Endothelial cell of umbilical vein (primary cell): ENCODE measurements at regions not wholly inside any gene's neighbourhood (a gene's known extent, or its start where the extent isn't known, plus 50 kb on each side); places are given as distances from the start of the nearest gene placed in this dataset.

Experiments
- CTCF ChIP-seq, 2 donors: IDR thresholded peaks; 1 replicate in 1 of 2; 2 replicates in 1 of 2; pipeline ENCODE4 v1.5.1; 2011; ENCODE audit warnings: low read length in 2 of 2, mild to moderate bottlenecking in 2 of 2, moderate library complexity in 2 of 2, control low read depth in 1 of 2, inconsistent platforms in 1 of 2, low read depth in 1 of 2; ENCODE audit not compliant: insufficient read depth in 1 of 2; ENCODE audit errors: extremely low read depth in 1 of 2
- FOS ChIP-seq: IDR thresholded peaks from 2 replicates; pipeline ENCODE4 v1.6.1; 2011; ENCODE audit warnings: mild to moderate bottlenecking, low read length, moderate library complexity, borderline replicate concordance; ENCODE audit not compliant: insufficient read depth
- JUN ChIP-seq: IDR thresholded peaks from 2 replicates; pipeline ENCODE4 v1.6.1; 2011; ENCODE audit warnings: borderline replicate concordance, low read depth; ENCODE audit not compliant: insufficient read length, insufficient read depth
- MAX ChIP-seq: IDR thresholded peaks from 2 replicates; pipeline ENCODE4 v1.6.1; 2011; ENCODE audit not compliant: insufficient read depth, insufficient read length
- POLR2A ChIP-seq: IDR thresholded peaks from 2 replicates; pipeline ENCODE4 v1.6.1; 2012; ENCODE audit warnings: low read depth, mild to moderate bottlenecking, control low read depth, low read length
- POLR2AphosphoS5 ChIP-seq: IDR thresholded peaks from 2 replicates; pipeline ENCODE4 v1.6.1; 2012; ENCODE audit warnings: low read depth, mild to moderate bottlenecking, control low read depth, low read length, moderate library complexity; ENCODE audit not compliant: insufficient read depth

- TF ChIP-seq POLR2AphosphoS5 (peak; percentile 85), CTCF (IDR thresholded peaks at IDR 0.05; ENCODE audit: extremely low read depth in 1 of 2, insufficient read depth in 1 of 2, low read depth in 1 of 2, low read length in 2 of 2) (no peak), POLR2A (no peak), FOS (peak; percentile 99), MAX (no peak), JUN (peak; percentile 91)
Measured at GRCh38 chr9:16337322-16338029, 533.0 kb downstream of the BNC2 start.
